Spleen (tissue), 11 donors: ENCODE measurements at regions not wholly inside any gene's neighbourhood (a gene's known extent, or its start where the extent isn't known, plus 50 kb on each side); places are given as distances from the start of the nearest gene placed in this dataset.

Experiments used
- DNase-seq: peaks from one replicate; pipeline ENCODE4 v3.0.0-alpha.2; 2020
- H3K27ac ChIP-seq, 8 donors: fragments of 200-600 bp; sonication (generic) in 7 of 8; 1 replicate in 4 of 8; 2 replicates in 4 of 8; pipeline versions ENCODE4 v1.5.0 to v1.8.0; 2016 to 2021; ENCODE audit warnings: inconsistent platforms in 4 of 8, mild to moderate bottlenecking in 4 of 8, moderate library complexity in 1 of 8
- H3K27me3 ChIP-seq, 7 donors: fragments of 200-600 bp; sonication (generic) in 6 of 7; replicated peaks in 1 of 7; 1 replicate in 4 of 7; 2 replicates in 3 of 7; pipeline versions ENCODE4 v1.5.0 to v1.8.0; 2016 to 2021; ENCODE audit warnings: inconsistent platforms in 3 of 7, mild to moderate bottlenecking in 1 of 7
- H3K36me3 ChIP-seq, 6 donors: fragments of 200-600 bp; sonication (generic) in 5 of 6; 1 replicate in 4 of 6; 2 replicates in 2 of 6; pipeline versions ENCODE4 v1.5.0 to v1.8.0; 2016 to 2021; ENCODE audit warnings: inconsistent platforms in 2 of 6
- H3K4me1 ChIP-seq, 6 donors: fragments of 200-600 bp; sonication (generic) in 5 of 6; 1 replicate in 3 of 6; 2 replicates in 3 of 6; pipeline versions ENCODE4 v1.5.0 to v1.8.0; 2016 to 2021; ENCODE audit warnings: inconsistent platforms in 3 of 6
- H3K4me3 ChIP-seq, 8 donors: fragments of 200-600 bp; sonication (generic) in 7 of 8; 1 replicate in 4 of 8; 2 replicates in 4 of 8; pipeline versions ENCODE4 v1.5.0 to v1.8.0; 2016 to 2021; ENCODE audit warnings: inconsistent platforms in 4 of 8, mild to moderate bottlenecking in 4 of 8, moderate library complexity in 2 of 8
- H3K9me3 ChIP-seq, 8 donors: fragments of 200-600 bp; sonication (generic) in 7 of 8; 1 replicate in 4 of 8; 2 replicates in 4 of 8; pipeline versions ENCODE4 v1.5.0 to v1.8.0; 2016 to 2021; ENCODE audit warnings: inconsistent platforms in 4 of 8
- POLR2A ChIP-seq, 3 donors: fragments of 450-650 bp; IDR thresholded peaks; one replicate each; pipeline ENCODE4 v1.5.1; 2017; ENCODE audit warnings: antibody characterized with exemption in 3 of 3, mild to moderate bottlenecking in 1 of 3
- POLR2AphosphoS5 ChIP-seq, 3 donors: sonication (generic); formaldehyde crosslinking; IDR thresholded peaks; one replicate each; pipeline ENCODE4 v1.5.1; 2017; ENCODE audit warnings: antibody characterized with exemption in 3 of 3
- WGBS, 5 donors: extraction: QIAGEN DNeasy Blood & Tissue Kit in 3 of 5; methylation state at CpG; one replicate each; pipeline versions ENCODE4 v1.1.5 to v1.1.7; 2013 to 2018; 5-methylcytosine and 5-hydroxymethylcytosine counted together
- intact Hi-C: fragments of 100-400 bp; cut with DNase I; formaldehyde crosslinking; loops from one replicate; pipeline ENCODE4 v1.15.0; 2023; ENCODE audit warnings: low total_unique reads
- TF ChIP-seq, protein P1 (sequence below), 11 experiments: fragments of 200-600 bp in 7 of 11; fragments of 450-650 bp in 4 of 11; sonication (generic) in 4 of 11; IDR thresholded peaks in 8 of 11; conservative IDR thresholded peaks in 3 of 11; 1 replicate in 7 of 11; 2 replicates in 4 of 11; pipeline versions ENCODE4 v1.4.0 to v1.8.0; 2016 to 2021; ENCODE audit warnings: antibody characterized with exemption in 11 of 11, inconsistent platforms in 4 of 11, mild to moderate bottlenecking in 1 of 11
- donor health status: healthy with polysubstance abuse.
- donor health status: DM: no; HTN: no; CAD: no; lungs with moderate emphysema.
- donor health status: DM: no; HTN: no; CAD: no.
- donor health status: Bipolar disorder and iron deficiency.
- donor health status: healthy.
- donor health status: DM: no; HTN: no; CAD: no.
- donor health status: DM: yes; HTN: yes; CAD: no.

DNA sequence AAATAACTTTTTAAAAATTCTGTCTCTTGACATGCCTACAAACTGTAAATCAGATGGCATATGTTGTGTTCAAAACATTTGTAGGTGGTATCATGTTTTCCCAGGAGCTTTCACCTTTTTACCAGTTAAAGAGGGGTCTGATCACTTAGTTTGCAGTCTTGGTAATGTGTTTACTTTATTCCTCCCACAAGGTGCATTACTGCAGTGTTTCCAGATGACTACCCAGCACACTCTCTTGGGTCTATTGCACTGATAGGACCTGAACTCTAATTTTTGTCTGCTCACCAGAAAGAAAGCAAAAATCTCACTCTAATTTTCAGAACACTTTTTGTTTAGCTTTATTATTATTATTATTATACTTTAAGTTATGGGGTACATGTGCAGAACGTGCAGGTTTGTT, 734.1 kb downstream of the GBE1 start:
- intact Hi-C loops = no loop called here
- no peaks in the 10 kb centered on the region for H3K4me1 ChIP-seq
- H3K27ac ChIP-seq = no peak overlapping the region
- DNase-seq = no peak
- H3K9me3 ChIP-seq = peaks cover 0 to 3% (median 0%) of the 10 kb centered on the region in 8 donors
- 72 to 86% (median 80%) methylated on average over 1 of the region's 1 CpG for WGBS, 5 donors
- H3K27me3 ChIP-seq = no peaks in the 10 kb centered on the region
- H3K4me3 ChIP-seq = no peak overlapping the region
- TF ChIP-seq, protein P1, sequence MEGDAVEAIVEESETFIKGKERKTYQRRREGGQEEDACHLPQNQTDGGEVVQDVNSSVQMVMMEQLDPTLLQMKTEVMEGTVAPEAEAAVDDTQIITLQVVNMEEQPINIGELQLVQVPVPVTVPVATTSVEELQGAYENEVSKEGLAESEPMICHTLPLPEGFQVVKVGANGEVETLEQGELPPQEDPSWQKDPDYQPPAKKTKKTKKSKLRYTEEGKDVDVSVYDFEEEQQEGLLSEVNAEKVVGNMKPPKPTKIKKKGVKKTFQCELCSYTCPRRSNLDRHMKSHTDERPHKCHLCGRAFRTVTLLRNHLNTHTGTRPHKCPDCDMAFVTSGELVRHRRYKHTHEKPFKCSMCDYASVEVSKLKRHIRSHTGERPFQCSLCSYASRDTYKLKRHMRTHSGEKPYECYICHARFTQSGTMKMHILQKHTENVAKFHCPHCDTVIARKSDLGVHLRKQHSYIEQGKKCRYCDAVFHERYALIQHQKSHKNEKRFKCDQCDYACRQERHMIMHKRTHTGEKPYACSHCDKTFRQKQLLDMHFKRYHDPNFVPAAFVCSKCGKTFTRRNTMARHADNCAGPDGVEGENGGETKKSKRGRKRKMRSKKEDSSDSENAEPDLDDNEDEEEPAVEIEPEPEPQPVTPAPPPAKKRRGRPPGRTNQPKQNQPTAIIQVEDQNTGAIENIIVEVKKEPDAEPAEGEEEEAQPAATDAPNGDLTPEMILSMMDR (IDR thresholded peaks at IDR 0.05 in 8 of 11, conservative IDR thresholded peaks at IDR 0.05 in 3 of 11) = no peak
- TF ChIP-seq POLR2A (IDR thresholded peaks at IDR 0.05) (no peak), POLR2AphosphoS5 (IDR thresholded peaks at IDR 0.05) (no peak)
- no peaks in the 10 kb centered on the region for H3K36me3 ChIP-seq

DNA sequence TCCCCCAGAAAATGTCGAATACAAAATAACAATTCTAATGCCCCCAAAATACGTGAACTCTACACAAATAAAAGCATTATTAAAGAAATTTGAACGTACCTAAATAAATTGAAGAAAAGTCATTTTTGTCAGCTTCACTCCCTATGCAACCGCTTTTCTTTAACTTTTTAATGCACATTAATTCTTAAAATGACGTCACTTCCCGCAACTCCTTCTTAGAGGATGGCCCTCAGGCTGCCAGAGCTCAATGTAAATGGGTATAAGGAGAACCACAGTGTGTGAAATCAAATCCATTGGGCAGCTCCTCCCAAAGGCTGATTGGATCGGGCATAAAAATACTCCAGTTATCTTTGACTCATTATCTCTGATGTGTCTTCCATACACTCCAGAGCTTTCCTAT, 736.9 kb downstream of the GBE1 start:
- H3K36me3 ChIP-seq = no peaks in the 10 kb centered on the region
- TF ChIP-seq, protein P1 (IDR thresholded peaks at IDR 0.05 in 8 of 11, conservative IDR thresholded peaks at IDR 0.05 in 3 of 11) = no peak
- no peak for TF ChIP-seq POLR2AphosphoS5 (IDR thresholded peaks at IDR 0.05)
- no peak for TF ChIP-seq POLR2A (IDR thresholded peaks at IDR 0.05)
- DNase-seq = no peak
- H3K27me3 ChIP-seq = no peaks in the 10 kb centered on the region
- H3K9me3 ChIP-seq = peaks cover 0 to 10% (median 0%) of the 10 kb centered on the region in 8 donors
- H3K4me1 ChIP-seq = no peaks in the 10 kb centered on the region
- 84 to 90% (median 84%) methylated on average over 7 of the region's 7 CpGs for WGBS, 5 donors
- H3K4me3 ChIP-seq = no peak overlapping the region
- intact Hi-C loops = no loop called here
- no peak overlapping the region for H3K27ac ChIP-seq

DNA sequence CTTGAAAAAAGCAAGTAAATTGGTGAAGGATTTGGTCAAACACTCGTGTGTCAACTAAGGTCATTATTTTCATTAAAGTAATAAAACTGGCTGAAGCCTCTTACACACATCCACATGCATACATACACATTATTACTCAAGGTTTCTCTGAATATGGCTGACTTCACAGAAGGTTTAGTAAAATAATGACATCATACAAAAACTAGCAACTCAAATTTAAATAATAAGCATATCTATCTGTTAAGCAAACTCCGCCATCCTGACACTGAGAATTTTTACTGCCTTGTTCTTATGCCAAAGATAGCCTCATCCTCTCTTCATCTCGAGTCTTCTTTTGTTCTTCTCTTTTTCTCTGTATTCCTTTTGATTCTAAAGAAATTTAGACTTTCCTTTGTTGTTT, 739.1 kb downstream of the GBE1 start:
- peaks cover 0 to 10% (median 2%) of the 10 kb centered on the region in 8 donors for H3K9me3 ChIP-seq
- WGBS, 5 donors = 65 to 73% (median 69%) methylated on average over 3 of the region's 3 CpGs
- intact Hi-C loops = no loop called here

DNA sequence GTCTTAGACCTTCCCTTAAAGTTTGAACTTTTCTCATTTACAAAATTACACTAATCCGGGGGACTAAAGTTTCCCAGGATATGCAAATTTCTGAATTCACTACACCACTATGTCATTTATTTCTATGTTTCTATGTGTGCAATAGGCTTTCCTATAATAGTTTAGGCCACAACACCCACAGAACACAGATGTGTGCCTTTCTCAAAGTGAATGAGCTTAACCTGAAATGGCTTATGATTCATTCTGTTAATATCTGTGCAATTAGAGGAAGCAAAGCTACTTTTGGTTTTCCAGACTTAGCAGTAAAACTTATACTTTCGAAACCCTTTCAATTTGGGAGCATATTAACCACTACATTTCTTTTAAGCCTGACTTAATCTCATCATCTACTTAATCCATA, 748.1 kb downstream of the GBE1 start:
- Histone ChIP-seq H3K27me3 (no peaks in the 10 kb centered on the region), H3K27ac (no peak overlapping the region), H3K36me3 (no peaks in the 10 kb centered on the region), H3K4me1 (no peaks in the 10 kb centered on the region), H3K4me3 (no peak overlapping the region), H3K9me3 (peaks cover 0 to 33% (median 7%) of the 10 kb centered on the region in 8 donors)
- no peak for DNase-seq
- intact Hi-C loops = no loop called here
- 45 to 86% (median 75%) methylated on average over 2 of the region's 2 CpGs for WGBS, 5 donors
- TF ChIP-seq, protein P1 (IDR thresholded peaks at IDR 0.05 in 8 of 11, conservative IDR thresholded peaks at IDR 0.05 in 3 of 11) = no peak
- TF ChIP-seq POLR2A (IDR thresholded peaks at IDR 0.05) (no peak), POLR2AphosphoS5 (IDR thresholded peaks at IDR 0.05) (no peak)

More for the DNA sequence above, 739.1 kb downstream of the GBE1 start:
- H3K27me3 ChIP-seq = no peaks in the 10 kb centered on the region
- no peaks in the 10 kb centered on the region for H3K36me3 ChIP-seq
- TF ChIP-seq, protein P1 (IDR thresholded peaks at IDR 0.05 in 8 of 11, conservative IDR thresholded peaks at IDR 0.05 in 3 of 11) = no peak
- TF ChIP-seq POLR2A (IDR thresholded peaks at IDR 0.05) = no peak
- no peak for TF ChIP-seq POLR2AphosphoS5 (IDR thresholded peaks at IDR 0.05)
- H3K4me3 ChIP-seq = no peak overlapping the region
- no peak overlapping the region for H3K27ac ChIP-seq
- no peaks in the 10 kb centered on the region for H3K4me1 ChIP-seq
- DNase-seq = no peak
